KMS-11 (cell line): ENCODE measurements at regions not wholly inside any gene's neighbourhood (a gene's known extent, or its start where the extent isn't known, plus 50 kb on each side); places are given as distances from the start of the nearest gene placed in this dataset.

Experiments used
- H2AFZ ChIP-seq: fragments of 200-600 bp; sonication (generic); 2 replicates; pipeline ENCODE4 v1.6.1; 2016; ENCODE audit warnings: antibody characterized with exemption, mixed run types, low read depth
- H3K27ac ChIP-seq: fragments of 200-600 bp; sonication (generic); 2 replicates; pipeline ENCODE4 v1.6.1; 2016; ENCODE audit warnings: mild to moderate bottlenecking, mixed run types
- H3K27me3 ChIP-seq: fragments of 200-600 bp; sonication (generic); 2 replicates; pipeline ENCODE4 v1.6.1; 2017; ENCODE audit warnings: mild to moderate bottlenecking, low read depth, mixed run types, moderate library complexity; ENCODE audit not compliant: insufficient read depth
- H3K36me3 ChIP-seq: fragments of 200-600 bp; sonication (generic); 2 replicates; pipeline ENCODE4 v1.6.1; 2017; ENCODE audit warnings: mild to moderate bottlenecking, mixed run types; ENCODE audit not compliant: insufficient read depth
- H3K4me1 ChIP-seq: fragments of 200-600 bp; sonication (generic); 2 replicates; pipeline ENCODE4 v1.6.1; 2016; ENCODE audit warnings: mild to moderate bottlenecking, low read depth, mixed run types; ENCODE audit not compliant: poor library complexity, severe bottlenecking
- H3K4me2 ChIP-seq: fragments of 200-600 bp; sonication (generic); 2 replicates; pipeline ENCODE4 v1.7.0; 2016; ENCODE audit warnings: mild to moderate bottlenecking, mixed run types
- H3K4me3 ChIP-seq: fragments of 200-600 bp; sonication (generic); IDR thresholded peaks from 2 replicates; pipeline ENCODE4 v1.6.1; 2017; ENCODE audit warnings: low read depth, low read length, mixed read lengths; ENCODE audit not compliant: insufficient read depth
- H3K79me2 ChIP-seq: fragments of 200-600 bp; sonication (generic); 2 replicates; pipeline ENCODE4 v1.6.1; 2016; ENCODE audit warnings: low read depth, mixed run types; ENCODE audit not compliant: insufficient read depth
- H3K9ac ChIP-seq: fragments of 200-600 bp; sonication (generic); 2 replicates; pipeline ENCODE4 v1.6.1; 2016; ENCODE audit warnings: mild to moderate bottlenecking, mixed run types
- H4K20me1 ChIP-seq: fragments of 200-600 bp; sonication (generic); 2 replicates; pipeline ENCODE4 v1.6.1; 2016; ENCODE audit warnings: mild to moderate bottlenecking, mixed run types; ENCODE audit not compliant: insufficient read depth
- CTCF ChIP-seq: fragments of 200-600 bp; sonication (generic); conservative IDR thresholded peaks from 2 replicates; pipeline ENCODE4 v1.6.1; 2017; ENCODE audit warnings: low read depth, mild to moderate bottlenecking, antibody characterized with exemption, low read length, moderate library complexity, mixed read lengths

- H3K4me1 ChIP-seq, result no peaks in the 10 kb centered on the region
- no peak overlapping the region for H2AFZ ChIP-seq
- no peaks in the 10 kb centered on the region for H3K79me2 ChIP-seq
- TF ChIP-seq CTCF, result no peak
- no peaks in the 10 kb centered on the region for H3K36me3 ChIP-seq
- no peak overlapping the region for H3K4me2 ChIP-seq
- H4K20me1 ChIP-seq, result no peaks in the 10 kb centered on the region
- H3K4me3 ChIP-seq, result no peak overlapping the region
- no peak overlapping the region for H3K27ac ChIP-seq
- no peak overlapping the region for H3K9ac ChIP-seq
- H3K27me3 ChIP-seq, result no peaks in the 10 kb centered on the region
These were observed 88.5 kb downstream of the SOD2 start for GRCh38 chr6:159604443-159604956.

GRCh38 chr6:159602431-159603041 lies 90.5 kb downstream of the SOD2 start:
- Histone ChIP-seq H3K27me3 (no peaks in the 10 kb centered on the region), H3K27ac (no peak overlapping the region), H3K4me1 (no peaks in the 10 kb centered on the region)

DNA sequence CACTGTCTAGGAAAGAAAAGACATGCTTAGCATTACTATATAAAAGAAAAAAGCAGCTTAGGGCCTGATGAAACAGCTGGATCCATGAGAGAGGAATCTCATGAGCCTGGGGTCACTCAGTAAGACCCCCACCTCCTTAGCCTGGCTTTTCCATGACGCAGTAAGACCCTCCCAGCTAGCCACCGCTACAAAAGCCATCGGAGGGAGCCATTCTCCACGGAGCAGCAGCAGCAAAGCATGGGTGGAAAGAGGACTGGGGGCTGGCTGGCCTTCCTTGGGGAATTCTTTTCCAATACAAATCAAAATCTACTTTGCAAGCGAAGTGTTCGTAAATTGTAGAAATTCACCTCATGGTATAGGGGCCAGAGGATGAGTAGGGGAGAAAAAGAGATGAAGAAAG lies 91.8 kb downstream of the SOD2 start:
- Histone ChIP-seq H3K4me3 (no peak overlapping the region), H3K9ac (no peak overlapping the region), H3K27me3 (no peaks in the 10 kb centered on the region), H3K27ac (no peak overlapping the region), H3K4me2 (no peak overlapping the region), H3K79me2 (no peaks in the 10 kb centered on the region), H3K4me1 (no peaks in the 10 kb centered on the region), H4K20me1 (no peaks in the 10 kb centered on the region), H3K36me3 (no peaks in the 10 kb centered on the region), H2AFZ (no peak overlapping the region)
- no peak for TF ChIP-seq CTCF

More at GRCh38 chr6:159602431-159603041, 90.5 kb downstream of the SOD2 start:
- TF ChIP-seq CTCF, result no peak
- Histone ChIP-seq H3K36me3 (no peaks in the 10 kb centered on the region), H3K4me3 (no peak overlapping the region), H3K79me2 (no peaks in the 10 kb centered on the region), H3K9ac (no peak overlapping the region), H3K4me2 (no peak overlapping the region), H4K20me1 (no peaks in the 10 kb centered on the region), H2AFZ (no peak overlapping the region)

GRCh38 chr6:159595173-159595572 lies 97.9 kb downstream of the SOD2 start:
- no peak overlapping the region for H3K4me2 ChIP-seq
- H3K27me3 ChIP-seq, result no peaks in the 10 kb centered on the region
- no peaks in the 10 kb centered on the region for H3K36me3 ChIP-seq
- H4K20me1 ChIP-seq, result no peaks in the 10 kb centered on the region
- no peak overlapping the region for H2AFZ ChIP-seq
- no peaks in the 10 kb centered on the region for H3K79me2 ChIP-seq
- H3K27ac ChIP-seq, result no peak overlapping the region
- no peak for TF ChIP-seq CTCF
- H3K9ac ChIP-seq, result no peak overlapping the region
- no peak overlapping the region for H3K4me3 ChIP-seq
- no peaks in the 10 kb centered on the region for H3K4me1 ChIP-seq
